Upper lobe of right lung (tissue), 1 donor: ENCODE measurements at regions not wholly inside any gene's neighbourhood (a gene's known extent, or its start where the extent isn't known, plus 50 kb on each side); places are given as distances from the start of the nearest gene placed in this dataset.

ENCODE experiments used
- ATAC-seq: fragments of 200-7000 bp; cut with Tn5 transposase; one replicate; pipeline ENCODE4 v1.9.1; 2020; ENCODE audit warnings: mild to moderate bottlenecking, moderate library complexity
- DNase-seq: peaks from one replicate; pipeline ENCODE4 v3.0.0-alpha.2; 2020
- H3K27ac ChIP-seq: fragments of 200-600 bp; one replicate; pipeline ENCODE4 v1.8.0; 2022
- H3K27me3 ChIP-seq: fragments of 200-600 bp; one replicate; pipeline ENCODE4 v1.8.0; 2022; ENCODE audit warnings: mild to moderate bottlenecking
- H3K36me3 ChIP-seq: fragments of 200-600 bp; one replicate; pipeline ENCODE4 v1.8.0; 2022
- H3K4me1 ChIP-seq: fragments of 200-600 bp; one replicate; pipeline ENCODE4 v1.8.0; 2022
- H3K4me3 ChIP-seq: fragments of 200-600 bp; one replicate; pipeline ENCODE4 v1.8.0; 2022; ENCODE audit warnings: mild to moderate bottlenecking
- H3K9me3 ChIP-seq: fragments of 200-600 bp; one replicate; pipeline ENCODE4 v1.8.0; 2022
- intact Hi-C: fragments of 100-400 bp; cut with DNase I; formaldehyde crosslinking; loops from one replicate; pipeline ENCODE4 v1.11.0; 2022
- TF ChIP-seq, protein P1 (sequence below): fragments of 200-600 bp; IDR thresholded peaks from one replicate; pipeline ENCODE4 v1.8.0; 2022; ENCODE audit warnings: antibody characterized with exemption
- donor health status: DM: no; HTN: yes; CAD: no; lungs with severe emphysema.

DNA sequence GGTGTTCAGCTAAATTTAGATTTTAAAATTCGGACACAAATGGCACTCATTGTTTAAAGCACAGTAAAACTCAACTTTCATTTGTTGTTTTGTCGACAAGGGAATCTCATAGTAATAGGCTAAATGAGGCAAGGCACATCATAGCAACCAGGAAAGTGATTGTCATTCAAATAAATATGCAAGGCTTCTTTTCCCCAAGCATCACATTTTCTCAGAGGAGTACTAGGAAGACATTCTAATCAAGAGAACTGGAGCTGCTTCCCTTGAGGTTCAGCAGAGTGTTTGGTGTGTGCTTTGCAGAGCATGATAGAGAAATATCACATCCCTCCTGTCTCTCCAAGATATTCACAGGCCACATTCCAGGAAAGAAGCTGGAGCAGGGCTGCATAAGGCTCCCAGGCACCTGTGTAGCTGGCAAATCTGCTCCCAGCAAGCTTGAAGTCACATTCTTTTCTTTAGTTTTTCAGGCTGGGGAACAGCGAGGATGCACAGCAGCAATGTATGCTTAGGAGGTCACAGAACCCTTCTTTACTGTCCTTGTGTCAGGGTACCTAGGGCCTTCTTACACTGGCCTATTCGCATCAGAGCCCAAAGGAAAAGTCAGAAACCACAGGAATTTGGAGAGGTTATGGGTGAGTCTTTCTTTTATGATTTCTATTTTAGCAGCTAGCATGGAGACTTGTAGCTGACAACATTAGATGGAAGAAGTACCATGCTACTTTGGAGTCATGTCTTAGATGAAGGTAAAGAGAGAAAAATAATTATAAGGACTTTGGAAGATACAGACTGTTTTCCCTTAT is 95.9 kb upstream of the HDAC9 start:
- no peak overlapping the region for H3K4me3 ChIP-seq
- H3K9me3 ChIP-seq, result no peaks in the 10 kb centered on the region
- H3K27me3 ChIP-seq, result no peaks in the 10 kb centered on the region
- TF ChIP-seq, protein P1, sequence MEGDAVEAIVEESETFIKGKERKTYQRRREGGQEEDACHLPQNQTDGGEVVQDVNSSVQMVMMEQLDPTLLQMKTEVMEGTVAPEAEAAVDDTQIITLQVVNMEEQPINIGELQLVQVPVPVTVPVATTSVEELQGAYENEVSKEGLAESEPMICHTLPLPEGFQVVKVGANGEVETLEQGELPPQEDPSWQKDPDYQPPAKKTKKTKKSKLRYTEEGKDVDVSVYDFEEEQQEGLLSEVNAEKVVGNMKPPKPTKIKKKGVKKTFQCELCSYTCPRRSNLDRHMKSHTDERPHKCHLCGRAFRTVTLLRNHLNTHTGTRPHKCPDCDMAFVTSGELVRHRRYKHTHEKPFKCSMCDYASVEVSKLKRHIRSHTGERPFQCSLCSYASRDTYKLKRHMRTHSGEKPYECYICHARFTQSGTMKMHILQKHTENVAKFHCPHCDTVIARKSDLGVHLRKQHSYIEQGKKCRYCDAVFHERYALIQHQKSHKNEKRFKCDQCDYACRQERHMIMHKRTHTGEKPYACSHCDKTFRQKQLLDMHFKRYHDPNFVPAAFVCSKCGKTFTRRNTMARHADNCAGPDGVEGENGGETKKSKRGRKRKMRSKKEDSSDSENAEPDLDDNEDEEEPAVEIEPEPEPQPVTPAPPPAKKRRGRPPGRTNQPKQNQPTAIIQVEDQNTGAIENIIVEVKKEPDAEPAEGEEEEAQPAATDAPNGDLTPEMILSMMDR, result no peak
- no peak for DNase-seq
- H3K4me1 ChIP-seq, result no peaks in the 10 kb centered on the region
- H3K36me3 ChIP-seq, result no peaks in the 10 kb centered on the region
- no peak for ATAC-seq
- H3K27ac ChIP-seq, result no peak overlapping the region
- intact Hi-C loops, result no loop called here

DNA sequence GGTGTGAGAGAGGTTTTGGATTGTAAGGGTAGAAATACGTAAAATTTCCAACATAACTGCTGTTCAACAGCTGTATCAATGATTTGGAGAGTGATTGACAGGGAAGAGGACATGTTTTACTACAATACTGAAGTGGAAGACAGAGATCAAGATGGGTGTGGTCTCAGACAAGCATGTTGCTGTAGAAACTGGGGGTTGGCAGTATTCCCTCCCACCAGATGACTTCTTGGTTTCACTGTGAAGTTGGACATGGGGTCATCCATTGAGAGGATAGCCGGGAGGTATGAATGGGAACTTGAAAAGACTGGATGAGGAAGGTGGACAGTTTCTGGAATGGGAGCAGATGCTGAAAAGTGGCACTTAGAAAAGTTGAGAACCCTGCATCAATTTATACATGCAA is 95.3 kb upstream of the HDAC9 start:
- Histone ChIP-seq H3K4me1 (no peaks in the 10 kb centered on the region), H3K4me3 (no peak overlapping the region), H3K27me3 (no peaks in the 10 kb centered on the region), H3K36me3 (no peaks in the 10 kb centered on the region), H3K9me3 (no peaks in the 10 kb centered on the region), H3K27ac (no peak overlapping the region)
- TF ChIP-seq, protein P1, result no peak
- ATAC-seq (no peak), DNase-seq (no peak)
- intact Hi-C loops, result no loop called here

DNA sequence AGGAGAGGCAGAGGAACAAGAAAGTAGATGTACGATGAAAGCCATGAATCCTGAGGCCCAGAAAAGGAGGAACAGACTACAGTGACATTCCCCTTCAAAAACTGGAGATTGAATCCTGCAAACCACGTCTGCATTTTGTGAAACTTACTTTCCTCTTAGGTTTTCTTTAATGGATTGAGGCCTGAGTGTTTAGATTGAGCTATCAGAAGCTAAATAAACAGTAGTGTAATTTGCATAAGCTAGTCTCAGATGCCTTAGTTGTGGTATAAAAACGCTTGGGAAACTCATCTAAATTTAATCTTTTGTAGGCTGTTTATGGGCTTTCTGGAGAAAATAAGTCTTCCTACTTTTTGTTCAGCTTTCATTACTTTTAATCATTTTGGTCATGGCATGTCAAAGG is 94.8 kb upstream of the HDAC9 start:
- no peak overlapping the region for H3K4me3 ChIP-seq
- no peaks in the 10 kb centered on the region for H3K4me1 ChIP-seq
- TF ChIP-seq, protein P1, result no peak

DNA sequence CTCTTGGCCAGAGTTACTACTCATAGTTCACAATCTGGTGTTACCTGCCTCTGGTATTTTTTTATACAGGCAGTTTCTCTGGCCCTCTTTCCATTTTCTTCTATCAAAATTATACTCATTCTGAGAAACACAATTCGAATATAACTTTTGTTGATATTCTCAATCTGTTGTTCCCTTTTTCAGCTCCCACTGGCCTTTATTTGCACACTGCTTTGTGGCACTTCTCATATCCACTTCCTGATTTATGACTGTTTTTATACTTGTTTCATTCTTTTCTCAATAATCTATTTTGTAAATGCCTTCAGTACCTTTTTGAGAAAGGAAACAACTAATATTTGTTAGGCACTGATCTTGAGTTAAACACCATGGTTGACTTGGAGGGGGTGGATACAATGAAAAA is 93.8 kb upstream of the HDAC9 start:
- intact Hi-C loops, result no loop called here
- no peaks in the 10 kb centered on the region for H3K4me1 ChIP-seq
- no peaks in the 10 kb centered on the region for H3K9me3 ChIP-seq
- TF ChIP-seq, protein P1, result no peak
- no peak overlapping the region for H3K4me3 ChIP-seq
- ATAC-seq (no peak), DNase-seq (no peak)
- no peak overlapping the region for H3K27ac ChIP-seq
- H3K36me3 ChIP-seq, result no peaks in the 10 kb centered on the region
- H3K27me3 ChIP-seq, result no peaks in the 10 kb centered on the region

More for the DNA sequence above, 94.8 kb upstream of the HDAC9 start:
- ATAC-seq (no peak), DNase-seq (no peak)
- no peaks in the 10 kb centered on the region for H3K36me3 ChIP-seq
- H3K9me3 ChIP-seq, result no peaks in the 10 kb centered on the region
- intact Hi-C loops, result no loop called here
- H3K27ac ChIP-seq, result no peak overlapping the region
- H3K27me3 ChIP-seq, result no peaks in the 10 kb centered on the region

DNA sequence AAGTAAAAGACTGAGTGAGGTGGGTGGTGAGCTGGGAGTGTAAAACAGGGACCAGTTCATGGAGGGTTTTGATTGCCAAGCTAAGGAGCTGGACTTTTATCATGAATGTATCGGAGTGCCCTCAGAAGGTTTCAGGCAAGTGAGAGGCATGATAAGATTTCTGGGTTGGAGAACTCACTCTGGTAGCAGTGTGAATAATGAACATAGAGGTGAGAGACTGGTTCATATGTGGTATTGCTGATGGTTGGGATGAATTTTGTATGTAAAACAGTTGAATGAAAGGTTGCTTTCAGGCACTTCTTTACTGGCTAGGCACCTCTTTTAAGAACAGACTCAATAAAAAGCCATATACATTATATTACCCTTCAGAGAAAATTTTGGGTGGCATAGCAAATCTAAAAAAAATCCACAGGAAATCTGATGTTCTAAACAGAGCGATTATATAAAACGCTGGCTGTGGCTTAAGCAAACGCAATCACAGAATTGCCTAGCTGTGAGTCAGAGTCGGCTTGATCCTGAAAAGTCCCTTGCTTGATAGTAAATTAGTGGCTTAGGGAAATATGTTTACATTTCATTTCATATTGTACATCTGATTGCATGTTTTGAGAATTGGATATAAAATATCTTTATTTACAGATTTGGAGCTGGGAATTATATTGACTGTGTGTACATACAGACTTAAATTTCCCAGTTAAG is 92.9 kb upstream of the HDAC9 start:
- H3K36me3 ChIP-seq, result no peaks in the 10 kb centered on the region
- H3K27ac ChIP-seq, result no peak overlapping the region
- H3K9me3 ChIP-seq, result no peaks in the 10 kb centered on the region
- TF ChIP-seq, protein P1, result no peak
- H3K27me3 ChIP-seq, result no peaks in the 10 kb centered on the region
- DNase-seq (no peak), ATAC-seq (no peak)
- H3K4me3 ChIP-seq, result no peak overlapping the region
- intact Hi-C loops, result no loop called here
- no peaks in the 10 kb centered on the region for H3K4me1 ChIP-seq
